HCEC 1CT (cell line): ENCODE measurements at regions not wholly inside any gene's neighbourhood (a gene's known extent, or its start where the extent isn't known, plus 50 kb on each side); places are given as distances from the start of the nearest gene placed in this dataset.

Source experiments
- DNase-seq: peaks from one replicate; pipeline ENCODE4 v3.0.0-alpha.2; 2017

- DNase-seq = no peak
Measured at GRCh38 chr6:53974941-53975340, 136.3 kb upstream of the MLIP start.

- no peak for DNase-seq
Measured at GRCh38 chr6:53975941-53976615, 135.2 kb upstream of the MLIP start.

- no peak for DNase-seq
Measured at GRCh38 chr6:53977551-53977950, 133.7 kb upstream of the MLIP start.

GRCh38 chr6:53979468-53980067 is 131.7 kb upstream of the MLIP start:
- DNase-seq = peak; percentile 56

GRCh38 chr6:53982366-53983050 is 128.7 kb upstream of the MLIP start:
- no peak for DNase-seq

- DNase-seq = no peak
Measured at GRCh38 chr6:53983301-53983700, 127.9 kb upstream of the MLIP start.

- peak; percentile 95 for DNase-seq
Measured at GRCh38 chr6:53984163-53984562, 127.1 kb upstream of the MLIP start.

GRCh38 chr6:53984581-53984980 is 126.7 kb upstream of the MLIP start:
- DNase-seq = no peak

- DNase-seq = no peak
Measured at GRCh38 chr6:53985366-53985765, 125.9 kb upstream of the MLIP start.

GRCh38 chr6:53986165-53986720 is 125.0 kb upstream of the MLIP start:
- DNase-seq = peak; percentile 57

- peak; percentile 15 for DNase-seq
Measured at GRCh38 chr6:53986721-53987521, 124.3 kb upstream of the MLIP start.

GRCh38 chr6:53987522-53987888 is 123.7 kb upstream of the MLIP start:
- DNase-seq = no peak

GRCh38 chr6:53989504-53989903 is 121.7 kb upstream of the MLIP start:
- no peak for DNase-seq

GRCh38 chr6:53992522-53992921 is 118.7 kb upstream of the MLIP start:
- DNase-seq = no peak

- DNase-seq = no peak
Measured at GRCh38 chr6:53994201-53994600, 117.0 kb upstream of the MLIP start.

- DNase-seq = no peak
Measured at GRCh38 chr6:53995935-53996334, 115.3 kb upstream of the MLIP start.

- no peak for DNase-seq
Measured at GRCh38 chr6:53998303-53998702, 112.9 kb upstream of the MLIP start.

- DNase-seq = no peak
Measured at GRCh38 chr6:53999088-53999755, 112.0 kb upstream of the MLIP start.

- DNase-seq = no peak
Measured at GRCh38 chr6:54002116-54002515, 109.1 kb upstream of the MLIP start.

- no peak for DNase-seq
Measured at GRCh38 chr6:54003316-54003715, 107.9 kb upstream of the MLIP start.

- DNase-seq = no peak
Measured at GRCh38 chr6:54008589-54008988, 102.7 kb upstream of the MLIP start.

GRCh38 chr6:54009052-54009654 is 102.1 kb upstream of the MLIP start:
- no peak for DNase-seq
